Central memory CD8-positive, alpha-beta T cell (primary cell): ENCODE measurements at regions not wholly inside any gene's neighbourhood (a gene's known extent, or its start where the extent isn't known, plus 50 kb on each side); places are given as distances from the start of the nearest gene placed in this dataset.
"Not testable (repeated sequence)": the region's sequence is repeated elsewhere in the genome, so short reads cannot be mapped to it uniquely, and the experiment has no call there.

Experiments used
- ATAC-seq: fragments of 150-1000 bp; cut with Tn5 transposase; replicated peaks from 2 replicates; pipeline ENCODE4 v1.10.0; 2022; ENCODE audit warnings: mild to moderate bottlenecking, moderate FRiP score, moderate number of reproducible peaks; ENCODE audit not compliant: poor library complexity, severe bottlenecking; ENCODE audit errors: extremely low read depth
- DNase-seq, 2 donors: peaks; one replicate each; pipeline ENCODE4 v3.0.0; 2021; ENCODE audit warnings: low spot score in 2 of 2
- H3K27ac Mint-ChIP-seq: one replicate; pipeline ENCODE4 v1.8.0; 2022; ENCODE audit warnings: low read depth, mild to moderate bottlenecking, moderate library complexity, mixed read lengths
- H3K27me3 Mint-ChIP-seq: one replicate; pipeline ENCODE4 v1.8.0; 2022; ENCODE audit warnings: mixed read lengths
- H3K36me3 Mint-ChIP-seq: one replicate; pipeline ENCODE4 v1.8.0; 2022; ENCODE audit warnings: mild to moderate bottlenecking, moderate library complexity, mixed read lengths; ENCODE audit not compliant: insufficient read depth
- H3K4me1 Mint-ChIP-seq: one replicate; pipeline ENCODE4 v1.8.0; 2022; ENCODE audit warnings: mixed read lengths
- H3K4me3 Mint-ChIP-seq: one replicate; pipeline ENCODE4 v1.8.0; 2022; ENCODE audit warnings: mild to moderate bottlenecking, moderate library complexity, mixed read lengths
- H3K9me3 Mint-ChIP-seq: one replicate; pipeline ENCODE4 v1.8.0; 2022; ENCODE audit warnings: mixed read lengths

DNA sequence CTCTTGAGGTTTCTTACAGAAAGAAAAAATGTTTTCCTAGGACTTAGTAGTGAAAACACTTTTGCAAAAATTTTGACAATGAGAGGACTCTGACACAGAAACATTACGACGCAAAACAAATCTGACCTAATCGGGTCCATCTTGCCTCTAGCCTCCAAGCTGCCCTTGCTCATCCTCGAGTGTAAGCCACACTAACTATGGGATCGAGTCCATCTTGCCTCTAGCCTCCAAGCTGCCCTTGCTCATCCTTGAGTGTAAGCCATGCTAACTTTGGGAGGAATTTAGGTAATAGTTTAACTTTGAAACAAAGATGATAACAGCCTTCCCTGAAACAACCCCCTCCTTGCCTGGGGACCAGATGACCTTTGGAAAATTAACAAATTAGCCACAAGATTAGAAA is 100.3 kb upstream of the FRG1 start:
- DNase-seq (no peak), ATAC-seq (no peak)
- Mint-ChIP-seq H3K27me3 (no peaks in the 10 kb centered on the region), H3K9me3 (no peaks in the 10 kb centered on the region), H3K27ac (no peak overlapping the region), H3K4me1 (no peaks in the 10 kb centered on the region), H3K36me3 (no peaks in the 10 kb centered on the region), H3K4me3 (no peak overlapping the region)

DNA sequence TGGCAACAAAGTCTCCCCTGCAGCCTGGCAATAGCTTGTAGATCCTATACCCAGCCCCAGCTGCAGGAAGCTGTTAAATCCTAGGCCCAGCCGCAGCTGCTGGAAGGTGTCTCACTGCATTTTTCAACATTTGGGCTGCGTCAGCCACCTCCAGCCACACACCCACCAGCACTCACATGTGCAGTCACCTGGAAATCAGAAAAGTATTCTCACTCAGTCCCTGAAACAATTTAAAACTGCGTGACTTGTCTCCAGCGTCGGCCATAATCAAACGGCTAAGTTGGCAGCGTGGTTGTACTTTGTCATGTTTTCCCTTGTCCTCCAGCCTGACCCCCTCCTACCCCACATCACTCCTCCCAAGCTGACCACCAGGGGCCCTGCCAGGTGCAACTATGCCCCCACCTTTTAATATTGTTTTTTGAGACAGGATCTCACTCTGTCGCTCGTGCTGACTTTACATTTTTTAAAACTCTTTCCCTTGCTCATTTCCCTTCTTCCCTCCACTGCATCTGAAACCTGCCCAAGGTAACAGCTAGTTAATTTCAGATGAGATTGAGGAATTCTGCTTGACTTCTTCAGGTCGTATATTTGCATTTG is 97.2 kb upstream of the FRG1 start:
- ATAC-seq (no peak), DNase-seq (no peak)
- Mint-ChIP-seq H3K27me3 (no peaks in the 10 kb centered on the region), H3K4me3 (no peak overlapping the region), H3K36me3 (no peaks in the 10 kb centered on the region), H3K4me1 (no peaks in the 10 kb centered on the region), H3K27ac (no peak overlapping the region), H3K9me3 (no peaks in the 10 kb centered on the region)

DNA sequence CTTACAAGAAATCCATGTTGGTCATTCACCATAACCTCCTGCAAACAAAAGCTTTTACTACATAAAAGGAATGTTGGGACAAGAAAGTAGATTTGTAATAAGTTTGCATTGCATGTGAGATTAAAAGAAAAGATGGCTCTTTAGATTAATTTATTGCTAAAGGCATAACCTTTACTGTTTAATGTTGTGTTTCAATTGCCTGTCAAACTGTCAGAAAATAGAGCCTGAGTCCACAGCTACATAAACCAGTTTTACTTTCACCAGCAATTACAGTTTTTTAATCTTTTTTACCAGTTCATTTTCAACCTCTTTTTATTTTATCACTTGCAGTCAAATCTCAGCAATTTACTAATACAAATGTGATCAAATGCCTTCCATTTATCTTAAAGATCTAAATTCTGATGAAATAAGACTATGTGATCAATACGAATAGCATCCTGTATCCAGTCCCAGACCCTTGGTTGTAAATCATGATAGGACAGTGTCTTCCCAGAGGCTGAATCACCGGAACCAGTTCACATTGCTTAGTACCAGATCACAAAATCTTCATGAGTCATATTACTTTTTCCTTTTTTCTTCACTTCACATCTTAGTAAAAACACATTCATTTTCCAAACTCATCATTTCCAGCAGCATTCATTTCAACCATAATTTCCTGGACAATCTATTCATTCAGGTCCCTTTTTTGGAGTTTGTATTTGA is 95.4 kb upstream of the FRG1 start:
- Mint-ChIP-seq H3K27me3 (no peaks in the 10 kb centered on the region), H3K4me3 (no peak overlapping the region), H3K9me3 (no peaks in the 10 kb centered on the region), H3K4me1 (no peaks in the 10 kb centered on the region), H3K27ac (no peak overlapping the region), H3K36me3 (no peaks in the 10 kb centered on the region)
- DNase-seq (no peak), ATAC-seq (no peak)

DNA sequence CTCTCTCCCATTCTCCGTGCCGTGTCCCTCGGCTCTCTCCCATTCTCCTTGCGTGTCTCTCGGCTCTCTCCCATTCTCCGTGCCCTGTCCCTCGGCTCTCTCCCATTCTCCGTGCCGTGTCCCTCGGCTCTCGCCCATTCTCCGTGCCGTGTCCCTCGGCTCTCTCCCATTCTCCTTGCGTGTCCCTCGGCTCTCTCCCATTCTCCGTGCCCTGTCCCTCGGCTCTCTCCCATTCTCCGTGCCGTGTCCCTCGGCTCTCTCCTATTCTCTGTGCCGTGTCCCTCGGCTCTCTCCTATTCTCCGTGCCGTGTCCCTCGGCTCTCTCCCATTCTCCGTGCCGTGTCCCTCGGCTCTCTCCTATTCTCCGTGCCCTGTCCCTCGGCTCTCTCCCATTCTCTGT is 94.6 kb upstream of the FRG1 start:
- not testable (repeated sequence) for H3K36me3 Mint-ChIP-seq, H3K9me3 Mint-ChIP-seq, DNase-seq, ATAC-seq, H3K27ac Mint-ChIP-seq, H3K27me3 Mint-ChIP-seq, H3K4me1 Mint-ChIP-seq, H3K4me3 Mint-ChIP-seq

DNA sequence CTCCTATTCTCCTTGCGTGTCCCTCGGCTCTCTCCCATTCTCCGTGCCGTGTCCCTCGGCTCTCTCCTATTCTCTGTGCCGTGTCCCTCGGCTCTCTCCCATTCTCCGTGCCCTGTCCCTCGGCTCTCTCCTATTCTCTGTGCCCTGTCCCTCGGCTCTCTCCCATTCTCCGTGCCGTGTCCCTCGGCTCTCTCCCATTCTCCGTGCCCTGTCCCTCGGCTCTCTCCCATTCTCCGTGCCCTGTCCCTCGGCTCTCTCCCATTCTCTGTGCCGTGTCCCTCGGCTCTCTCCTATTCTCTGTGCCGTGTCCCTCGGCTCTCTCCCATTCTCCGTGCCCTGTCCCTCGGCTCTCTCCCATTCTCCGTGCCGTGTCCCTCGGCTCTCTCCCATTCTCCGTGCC is 94.1 kb upstream of the FRG1 start:
- not testable (repeated sequence) for H3K27me3 Mint-ChIP-seq, H3K9me3 Mint-ChIP-seq, ATAC-seq, H3K4me3 Mint-ChIP-seq, H3K27ac Mint-ChIP-seq, DNase-seq, H3K36me3 Mint-ChIP-seq, H3K4me1 Mint-ChIP-seq

DNA sequence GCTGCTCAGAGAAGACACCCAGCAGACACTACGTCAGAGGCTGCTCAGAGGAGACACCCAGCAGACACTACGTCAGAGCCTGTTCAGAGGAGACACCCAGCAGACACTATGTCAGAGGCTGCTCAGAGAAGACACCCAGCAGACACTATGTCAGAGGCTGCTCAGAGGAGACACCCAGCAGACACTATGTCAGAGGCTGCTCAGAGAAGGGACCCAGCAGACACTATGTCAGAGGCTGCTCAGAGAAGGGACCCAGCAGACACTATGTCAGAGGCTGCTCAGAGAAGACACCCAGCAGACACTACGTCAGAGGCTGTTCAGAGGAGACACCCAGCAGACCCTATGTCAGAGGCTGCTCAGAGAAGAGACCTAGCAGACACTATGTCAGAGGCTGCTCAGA is 92.0 kb upstream of the FRG1 start:
- ATAC-seq, H3K4me3 Mint-ChIP-seq, H3K27ac Mint-ChIP-seq, DNase-seq, H3K4me1 Mint-ChIP-seq, H3K9me3 Mint-ChIP-seq, H3K27me3 Mint-ChIP-seq, H3K36me3 Mint-ChIP-seq: not testable (repeated sequence)

DNA sequence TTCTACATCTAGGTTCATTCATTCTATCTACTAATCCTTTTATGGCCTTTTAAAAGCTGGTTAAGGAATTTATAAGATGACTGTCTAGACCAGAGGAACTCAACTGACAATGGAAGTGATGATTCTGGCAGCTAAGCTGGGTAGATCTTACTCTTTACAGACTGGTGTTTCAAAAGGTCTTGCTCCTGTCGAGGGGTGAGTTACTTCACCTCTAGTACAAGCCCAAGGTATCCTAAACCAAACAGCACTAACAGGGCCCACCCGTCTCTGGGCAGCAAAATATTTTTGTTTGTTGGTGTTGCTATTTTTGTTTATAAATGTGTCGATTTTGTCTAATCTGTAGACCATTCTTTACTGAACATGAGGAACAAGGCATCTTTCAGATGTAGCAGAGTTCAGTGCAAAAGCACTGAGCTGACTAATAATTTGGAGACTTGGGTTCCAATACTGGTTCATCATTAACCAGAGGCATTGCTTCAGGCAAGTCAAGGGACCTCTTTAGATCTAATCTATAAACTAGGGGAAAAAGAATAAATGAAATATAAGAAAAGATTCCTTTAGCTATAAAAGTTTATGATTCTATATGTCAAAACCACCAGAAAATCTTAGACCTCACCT is 90.3 kb upstream of the FRG1 start:
- Mint-ChIP-seq H3K27me3 (no peaks in the 10 kb centered on the region), H3K27ac (no peak overlapping the region), H3K4me1 (no peaks in the 10 kb centered on the region), H3K4me3 (no peak overlapping the region), H3K36me3 (no peaks in the 10 kb centered on the region), H3K9me3 (peaks cover 6% of the 10 kb centered on the region)
- DNase-seq (no peak), ATAC-seq (no peak)

DNA sequence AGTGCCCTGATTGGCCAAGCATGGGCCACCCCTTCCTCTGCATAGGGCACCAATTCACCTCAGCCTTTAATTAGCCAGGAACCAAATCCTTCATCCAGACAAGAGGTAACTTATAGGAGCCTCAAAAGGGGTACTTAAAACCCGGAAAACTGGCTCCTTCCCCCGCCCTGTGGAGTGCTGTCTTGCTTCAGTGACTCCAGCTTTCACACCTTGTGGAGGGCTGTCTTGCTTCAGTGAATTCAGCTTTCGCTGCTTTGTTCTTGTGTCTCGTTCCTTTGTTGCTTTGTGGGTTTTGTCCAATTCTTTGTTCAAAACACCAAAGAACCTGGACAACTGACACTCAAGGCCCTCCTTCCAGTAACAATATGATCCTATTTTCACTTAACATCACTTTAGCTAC is 82.2 kb upstream of the FRG1 start:
- ATAC-seq: no peak
- no peak overlapping the region for H3K4me3 Mint-ChIP-seq
- DNase-seq: no peak
- no peak overlapping the region for H3K27ac Mint-ChIP-seq
- H3K36me3 Mint-ChIP-seq: no peaks in the 10 kb centered on the region
- no peaks in the 10 kb centered on the region for H3K4me1 Mint-ChIP-seq
- peaks cover 14% of the 10 kb centered on the region for H3K27me3 Mint-ChIP-seq
- H3K9me3 Mint-ChIP-seq: peaks cover 6% of the 10 kb centered on the region

DNA sequence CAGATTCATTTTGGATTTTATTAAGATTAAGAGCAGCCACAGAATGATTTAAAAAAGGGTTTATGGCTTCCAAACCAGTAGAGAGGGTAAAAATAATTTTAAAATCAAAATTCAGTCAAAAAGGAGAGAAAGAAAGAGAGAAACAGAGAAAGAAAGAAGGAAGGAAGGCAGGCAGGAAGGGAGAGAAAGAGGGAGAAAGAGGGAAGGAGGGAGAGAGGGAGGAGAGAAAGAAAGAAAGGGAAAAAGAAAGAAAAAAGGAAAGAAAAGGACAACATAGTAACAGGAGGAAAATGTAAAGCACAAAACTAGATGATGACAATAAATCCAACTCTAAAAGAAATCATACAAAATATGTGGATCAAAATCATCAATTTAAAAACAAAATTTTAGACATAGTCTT is 79.6 kb upstream of the FRG1 start:
- no peak for ATAC-seq
- peaks cover 14% of the 10 kb centered on the region for H3K27me3 Mint-ChIP-seq
- H3K27ac Mint-ChIP-seq: peak overlapping the region; percentile 66
- H3K4me3 Mint-ChIP-seq: no peak overlapping the region
- no peaks in the 10 kb centered on the region for H3K9me3 Mint-ChIP-seq
- DNase-seq: no peak
- H3K36me3 Mint-ChIP-seq: no peaks in the 10 kb centered on the region
- H3K4me1 Mint-ChIP-seq: no peaks in the 10 kb centered on the region

DNA sequence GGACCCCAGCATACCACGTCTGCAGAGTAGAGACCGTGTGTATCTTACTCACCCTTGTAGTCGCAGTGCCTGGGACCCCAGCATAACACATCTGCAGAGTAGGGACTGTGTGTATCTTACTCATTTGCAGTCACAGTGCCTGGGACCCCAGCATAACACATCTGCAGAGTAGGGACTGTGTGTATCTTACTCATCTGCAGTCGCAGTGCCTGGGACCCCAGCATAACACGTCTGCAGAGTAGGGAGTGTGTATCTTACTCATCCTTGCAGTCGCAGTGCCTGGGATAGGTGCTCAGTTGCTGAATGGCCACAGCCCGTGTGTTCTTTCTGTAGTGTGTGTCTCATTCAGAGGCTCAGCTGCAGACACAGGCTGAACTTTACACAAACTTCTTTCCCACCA is 71.4 kb upstream of the FRG1 start:
- H3K4me3 Mint-ChIP-seq: no peak overlapping the region
- ATAC-seq (no peak), DNase-seq (no peak)
- no peak overlapping the region for H3K27ac Mint-ChIP-seq
- H3K36me3 Mint-ChIP-seq: no peaks in the 10 kb centered on the region
- H3K27me3 Mint-ChIP-seq: no peaks in the 10 kb centered on the region
- H3K4me1 Mint-ChIP-seq: no peaks in the 10 kb centered on the region
- H3K9me3 Mint-ChIP-seq: no peaks in the 10 kb centered on the region

DNA sequence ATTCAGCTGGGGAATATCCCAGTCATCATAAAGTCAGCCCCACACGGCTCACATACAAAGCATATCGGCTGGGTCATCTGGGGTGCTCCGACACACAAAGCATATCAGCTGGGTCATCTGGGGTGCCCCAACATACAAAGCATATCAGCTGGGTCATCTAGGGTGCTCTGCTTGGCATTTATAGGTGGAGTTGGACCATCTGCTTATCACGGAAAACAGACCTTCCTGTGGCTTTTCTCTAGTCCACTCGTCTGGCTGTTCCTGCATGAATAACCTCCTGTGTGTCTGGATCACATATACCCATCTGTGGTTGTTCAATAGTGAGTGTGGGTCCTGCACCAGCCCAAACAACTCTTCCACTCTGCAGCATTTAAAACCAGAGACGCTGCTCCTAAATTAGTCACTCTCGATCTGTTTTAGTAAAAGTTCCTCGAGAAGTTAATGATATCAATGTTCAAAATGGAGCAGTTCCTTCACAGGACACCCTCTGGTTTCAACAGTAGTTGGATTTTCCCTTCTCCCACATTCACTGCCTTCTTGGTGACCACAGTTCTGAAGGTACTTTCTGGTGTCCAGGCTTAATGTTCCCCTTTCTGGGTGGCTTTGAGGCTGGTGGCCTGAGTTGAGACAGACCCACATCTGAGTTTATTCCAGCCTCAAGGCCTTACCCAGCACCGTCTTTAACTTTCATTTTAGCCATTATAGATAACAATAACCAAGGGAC is 70.0 kb upstream of the FRG1 start:
- no peak for DNase-seq
- no peaks in the 10 kb centered on the region for H3K4me1 Mint-ChIP-seq
- ATAC-seq: no peak
- no peaks in the 10 kb centered on the region for H3K9me3 Mint-ChIP-seq
- no peak overlapping the region for H3K4me3 Mint-ChIP-seq
- H3K27me3 Mint-ChIP-seq: no peaks in the 10 kb centered on the region
- no peak overlapping the region for H3K27ac Mint-ChIP-seq
- no peaks in the 10 kb centered on the region for H3K36me3 Mint-ChIP-seq

DNA sequence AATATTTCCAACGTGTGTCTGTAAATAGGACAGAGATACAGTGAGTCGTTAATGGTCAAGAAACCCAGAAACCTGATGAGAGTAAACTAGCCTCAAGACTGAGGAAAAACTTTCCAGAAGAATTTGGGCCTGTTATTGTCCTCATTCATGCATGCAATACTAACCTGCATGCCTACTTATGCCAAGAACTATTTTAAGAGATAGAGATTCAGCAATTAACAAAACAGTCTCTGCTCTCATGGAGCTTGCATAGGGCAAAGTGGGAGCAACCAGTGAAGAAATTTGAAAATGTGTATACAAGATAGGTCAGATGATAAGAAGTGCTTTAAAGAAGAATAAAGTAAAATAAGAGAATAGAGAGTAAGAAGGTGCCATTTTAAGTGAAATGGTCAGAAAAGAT is 66.1 kb upstream of the FRG1 start:
- H3K36me3 Mint-ChIP-seq: no peaks in the 10 kb centered on the region
- H3K4me1 Mint-ChIP-seq: no peaks in the 10 kb centered on the region
- H3K27me3 Mint-ChIP-seq: no peaks in the 10 kb centered on the region
- no peak overlapping the region for H3K4me3 Mint-ChIP-seq
- no peak overlapping the region for H3K27ac Mint-ChIP-seq
- no peak for ATAC-seq
- DNase-seq: no peak
- H3K9me3 Mint-ChIP-seq: no peaks in the 10 kb centered on the region

DNA sequence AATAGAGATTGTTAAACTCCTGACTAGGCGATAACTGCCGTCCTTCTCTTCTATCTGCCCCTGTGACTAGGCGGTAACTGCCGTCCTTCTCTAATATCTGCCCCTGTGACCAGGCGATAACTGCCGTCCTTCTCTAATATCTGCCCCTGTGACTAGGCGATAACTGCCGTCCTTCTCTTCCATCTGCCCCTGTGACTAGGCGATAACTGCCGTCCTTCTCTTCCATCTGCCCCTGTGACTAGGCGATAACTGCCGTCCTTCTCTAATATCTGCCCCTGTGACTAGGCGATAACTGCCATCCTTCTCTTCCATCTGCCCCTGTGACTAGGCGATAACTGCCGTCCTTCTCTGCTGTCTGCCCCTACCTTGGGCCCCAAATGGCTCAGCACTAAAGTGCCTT is 59.5 kb upstream of the FRG1 start:
- not testable (repeated sequence) for H3K36me3 Mint-ChIP-seq, H3K27me3 Mint-ChIP-seq, H3K27ac Mint-ChIP-seq, H3K4me1 Mint-ChIP-seq, H3K4me3 Mint-ChIP-seq, H3K9me3 Mint-ChIP-seq, ATAC-seq
- DNase-seq: peak; percentile 17 to 21
